Fibroblast of pulmonary artery (primary cell): ENCODE measurements at regions not wholly inside any gene's neighbourhood (a gene's known extent, or its start where the extent isn't known, plus 50 kb on each side); places are given as distances from the start of the nearest gene placed in this dataset.

ENCODE experiments used
- DNase-seq: peaks from one replicate; pipeline ENCODE4 v3.0.0-alpha.2; 2010; ENCODE audit warnings: low read depth
- H3K4me3 ChIP-seq: replicated peaks from 2 replicates; pipeline ENCODE4 v1.5.1; 2011; ENCODE audit warnings: low read depth, mild to moderate bottlenecking, control low read depth, low read length, moderate library complexity
- TF ChIP-seq, protein P1 (sequence below): IDR thresholded peaks from 2 replicates; pipeline ENCODE4 v1.5.1; 2011; ENCODE audit warnings: mild to moderate bottlenecking, control low read depth, low read length, inconsistent platforms; ENCODE audit errors: missing control alignments

DNA sequence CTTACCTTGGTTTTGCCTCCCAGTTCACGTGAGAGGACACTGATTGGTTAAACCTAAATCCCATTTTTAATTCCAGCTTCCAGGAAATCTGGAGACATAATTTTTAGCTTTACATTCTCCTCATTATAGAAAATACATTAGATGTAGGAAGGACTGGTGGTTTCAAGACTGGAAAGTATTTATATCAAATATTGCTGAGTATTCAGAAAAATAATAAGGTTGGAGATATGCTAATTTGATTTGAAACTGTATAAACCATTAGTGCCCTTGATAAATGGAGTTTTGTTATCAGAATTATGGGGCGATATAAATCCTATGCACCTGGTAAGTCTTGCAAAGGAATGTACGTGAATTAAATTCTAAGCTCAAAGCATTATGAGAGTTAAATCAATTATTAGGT, 218.0 kb upstream of the ADGRL4 start:
- TF ChIP-seq, protein P1, sequence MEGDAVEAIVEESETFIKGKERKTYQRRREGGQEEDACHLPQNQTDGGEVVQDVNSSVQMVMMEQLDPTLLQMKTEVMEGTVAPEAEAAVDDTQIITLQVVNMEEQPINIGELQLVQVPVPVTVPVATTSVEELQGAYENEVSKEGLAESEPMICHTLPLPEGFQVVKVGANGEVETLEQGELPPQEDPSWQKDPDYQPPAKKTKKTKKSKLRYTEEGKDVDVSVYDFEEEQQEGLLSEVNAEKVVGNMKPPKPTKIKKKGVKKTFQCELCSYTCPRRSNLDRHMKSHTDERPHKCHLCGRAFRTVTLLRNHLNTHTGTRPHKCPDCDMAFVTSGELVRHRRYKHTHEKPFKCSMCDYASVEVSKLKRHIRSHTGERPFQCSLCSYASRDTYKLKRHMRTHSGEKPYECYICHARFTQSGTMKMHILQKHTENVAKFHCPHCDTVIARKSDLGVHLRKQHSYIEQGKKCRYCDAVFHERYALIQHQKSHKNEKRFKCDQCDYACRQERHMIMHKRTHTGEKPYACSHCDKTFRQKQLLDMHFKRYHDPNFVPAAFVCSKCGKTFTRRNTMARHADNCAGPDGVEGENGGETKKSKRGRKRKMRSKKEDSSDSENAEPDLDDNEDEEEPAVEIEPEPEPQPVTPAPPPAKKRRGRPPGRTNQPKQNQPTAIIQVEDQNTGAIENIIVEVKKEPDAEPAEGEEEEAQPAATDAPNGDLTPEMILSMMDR: no peak
- no peak for DNase-seq
- H3K4me3 ChIP-seq: no peak overlapping the region

DNA sequence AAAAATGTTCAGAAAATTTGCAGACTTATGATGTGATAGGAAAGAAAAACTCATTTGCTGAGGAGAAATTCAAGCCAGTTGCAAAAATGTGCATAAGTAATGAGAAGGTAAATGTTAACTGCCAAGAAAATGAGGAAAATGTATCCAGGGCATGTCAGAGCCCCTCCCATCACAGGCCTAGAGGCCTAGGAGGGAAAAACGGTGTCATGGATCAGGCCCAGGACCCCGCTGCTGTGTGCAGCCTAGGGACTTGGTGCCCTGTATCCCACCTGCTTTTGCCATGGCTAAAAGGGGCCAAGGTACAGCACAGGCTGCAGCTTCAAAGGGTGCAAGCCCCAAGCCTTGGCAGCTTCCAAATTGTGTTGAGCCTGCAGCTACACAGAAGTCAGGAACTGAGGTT, 214.0 kb upstream of the ADGRL4 start:
- H3K4me3 ChIP-seq: no peak overlapping the region
- TF ChIP-seq, protein P1: no peak
- no peak for DNase-seq

- H3K4me3 ChIP-seq: no peak overlapping the region
- TF ChIP-seq, protein P1: no peak
- no peak for DNase-seq
Observed at GRCh38 chr1:79215311-79215710, 208.8 kb upstream of the ADGRL4 start.

GRCh38 chr1:79207786-79208185, 201.3 kb upstream of the ADGRL4 start:
- TF ChIP-seq, protein P1: no peak

GRCh38 chr1:79207331-79207730, 200.8 kb upstream of the ADGRL4 start:
- DNase-seq: no peak
- TF ChIP-seq, protein P1: no peak
- H3K4me3 ChIP-seq: no peak overlapping the region

More at GRCh38 chr1:79207786-79208185, 201.3 kb upstream of the ADGRL4 start:
- DNase-seq: no peak
- no peak overlapping the region for H3K4me3 ChIP-seq

DNA sequence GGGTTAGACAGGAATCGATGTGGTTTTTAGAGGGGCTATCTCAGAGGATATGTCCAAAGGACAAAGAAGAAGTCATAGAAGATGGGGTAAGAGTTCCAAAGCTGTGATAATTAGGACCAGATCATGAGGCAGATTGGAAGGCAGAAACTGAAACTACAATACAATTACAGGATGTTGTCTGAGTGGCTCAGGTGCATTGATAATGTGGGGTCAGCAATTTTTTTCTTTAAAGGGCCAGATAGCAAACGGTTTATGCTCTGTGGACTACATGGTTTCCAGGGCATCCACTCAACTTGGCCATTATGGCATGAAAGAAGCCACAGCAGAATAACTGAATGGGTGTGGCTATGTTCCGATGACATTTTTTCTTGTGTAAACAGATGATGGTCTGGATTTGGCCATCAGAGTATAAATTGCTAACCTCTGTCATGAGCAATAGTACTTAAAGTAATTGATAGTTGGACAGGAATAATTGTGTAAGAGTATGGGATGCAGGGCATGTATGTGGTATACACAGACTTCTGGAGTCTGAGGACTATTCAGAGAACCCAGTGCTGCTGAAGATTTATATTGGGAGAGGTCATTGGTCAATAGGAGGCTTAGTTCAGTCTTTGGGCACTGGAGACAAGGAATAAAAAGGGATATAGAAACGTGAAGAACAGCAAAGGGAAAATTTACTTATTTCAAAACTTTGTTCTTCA, 198.4 kb upstream of the ADGRL4 start:
- no peak overlapping the region for H3K4me3 ChIP-seq
- no peak for DNase-seq
- TF ChIP-seq, protein P1: no peak

DNA sequence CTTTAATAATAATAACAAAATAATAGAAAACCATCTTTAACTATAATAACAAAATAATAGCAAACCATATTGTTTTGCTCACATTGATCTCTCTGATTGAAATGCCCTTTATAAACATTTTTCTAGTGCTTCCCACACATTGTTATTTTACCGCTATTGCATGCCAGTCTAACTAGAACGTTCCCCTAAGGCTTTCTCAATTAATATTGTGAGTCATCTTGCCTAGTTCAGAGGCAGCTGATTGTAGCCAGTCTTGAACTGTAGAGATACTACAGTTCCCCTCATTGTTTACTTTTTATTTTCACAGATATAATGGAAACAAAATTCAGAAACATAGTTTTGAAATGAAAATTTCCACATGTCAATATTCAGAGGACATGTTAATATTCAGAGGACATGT, 192.3 kb upstream of the ADGRL4 start:
- TF ChIP-seq, protein P1: no peak
- DNase-seq: peak; percentile 75
- no peak overlapping the region for H3K4me3 ChIP-seq
